SU-DHL-6 (cell line): ENCODE measurements at regions not wholly inside any gene's neighbourhood (a gene's known extent, or its start where the extent isn't known, plus 50 kb on each side); places are given as distances from the start of the nearest gene placed in this dataset.

Source experiments
- H2AFZ ChIP-seq: fragments of 200-600 bp; sonication (generic); 2 replicates; pipeline ENCODE4 v1.6.1; 2014; ENCODE audit warnings: low read depth, mild to moderate bottlenecking, moderate library complexity, mixed read lengths, antibody characterized with exemption, low read length; ENCODE audit not compliant: severe bottlenecking
- H3F3A ChIP-seq: fragments of 200-600 bp; shearing (Covaris generic); 2 replicates; pipeline ENCODE4 v1.6.0; 2016; ENCODE audit warnings: antibody characterized with exemption, mild to moderate bottlenecking; ENCODE audit not compliant: insufficient read depth
- H3K27ac ChIP-seq: fragments of 200-600 bp; sonication (generic); 2 replicates; pipeline ENCODE4 v1.5.1; 2016; ENCODE audit warnings: low read depth, mild to moderate bottlenecking, low read length, moderate library complexity, mixed read lengths
- H3K27me3 ChIP-seq: fragments of 200-600 bp; sonication (generic), shearing (Covaris generic); 2 replicates; pipeline ENCODE4 v1.6.0; 2014; ENCODE audit warnings: mild to moderate bottlenecking, low read length
- H3K36me3 ChIP-seq: fragments of 200-600 bp; sonication (generic); 2 replicates; pipeline ENCODE4 v1.6.1; 2014; ENCODE audit warnings: mild to moderate bottlenecking, low read length, mixed read lengths
- H3K4me2 ChIP-seq: fragments of 300-600, 200-600 bp; shearing (Covaris generic), sonication (generic); 2 replicates; pipeline ENCODE4 v1.6.0; 2014; ENCODE audit warnings: low read length, low read depth, mild to moderate bottlenecking; ENCODE audit not compliant: poor library complexity, severe bottlenecking
- H3K4me3 ChIP-seq: fragments of 200-600 bp; sonication (generic); 2 replicates; pipeline ENCODE4 v1.5.1; 2014; ENCODE audit warnings: antibody characterized with exemption, low read length, mild to moderate bottlenecking, mixed read lengths; ENCODE audit not compliant: insufficient read depth, poor library complexity, severe bottlenecking
- H3K79me2 ChIP-seq: fragments of 200-600 bp; sonication (generic); 2 replicates; pipeline ENCODE4 v1.6.1; 2014; ENCODE audit warnings: mild to moderate bottlenecking, low read length, moderate library complexity; ENCODE audit not compliant: insufficient read depth
- H3K9ac ChIP-seq: fragments of 200-600 bp; sonication (generic); 2 replicates; pipeline ENCODE4 v1.7.0; 2014; ENCODE audit warnings: mild to moderate bottlenecking, low read length
- H3K9me2 ChIP-seq: fragments of 200-600 bp; sonication (generic); replicated peaks from 2 replicates; pipeline ENCODE4 v1.6.1; 2014; ENCODE audit warnings: low read length; ENCODE audit not compliant: insufficient read depth
- H3K9me3 ChIP-seq: fragments of 200-600 bp; sonication (generic); 2 replicates; pipeline ENCODE4 v1.6.1; 2014; ENCODE audit warnings: low read length, mixed read lengths; ENCODE audit not compliant: insufficient read depth
- H4K20me1 ChIP-seq: fragments of 200-600 bp; sonication (generic); 2 replicates; pipeline ENCODE4 v1.6.1; 2014; ENCODE audit warnings: low read depth, mild to moderate bottlenecking, antibody characterized with exemption, low read length, moderate library complexity, mixed read lengths
- CTCF ChIP-seq: fragments of 200-600 bp; sonication (generic); IDR thresholded peaks from one replicate; pipeline ENCODE4 v1.5.1; 2017; ENCODE audit warnings: antibody characterized with exemption, mild to moderate bottlenecking, low read length, moderate library complexity; ENCODE audit not compliant: insufficient read depth, poor library complexity, severe bottlenecking
- EZH2phosphoT487 ChIP-seq: fragments of 200-600 bp; sonication (generic), shearing (Covaris generic); conservative IDR thresholded peaks from 2 replicates; pipeline ENCODE4 v1.6.1; 2018; ENCODE audit warnings: mild to moderate bottlenecking, antibody characterized with exemption, low read length, moderate library complexity, mixed read lengths

GRCh38 chr5:33195431-33196165 is 245.2 kb upstream of the TARS1 start:
- Histone ChIP-seq H3K27ac (no peak overlapping the region), H3K4me2 (no peak overlapping the region)
- no peak for TF ChIP-seq CTCF
- TF ChIP-seq EZH2phosphoT487: no peak

GRCh38 chr5:33198836-33199235 is 241.9 kb upstream of the TARS1 start:
- Histone ChIP-seq H3K79me2 (no peaks in the 10 kb centered on the region), H3K9me2 (no peaks in the 10 kb centered on the region), H3K27me3 (peaks cover 3% of the 10 kb centered on the region; the same call in 1 of the 2 replicates), H3K27ac (no peak overlapping the region), H4K20me1 (no peaks in the 10 kb centered on the region), H3K36me3 (no peaks in the 10 kb centered on the region), H3K4me3 (no peak overlapping the region), H3F3A (no peaks in the 10 kb centered on the region), H2AFZ (no peak overlapping the region), H3K4me2 (no peak overlapping the region), H3K9me3 (no peaks in the 10 kb centered on the region), H3K9ac (no peak overlapping the region)
- no peak for TF ChIP-seq EZH2phosphoT487
- TF ChIP-seq CTCF: no peak

More at GRCh38 chr5:33195431-33196165, 245.2 kb upstream of the TARS1 start:
- Histone ChIP-seq H4K20me1 (no peaks in the 10 kb centered on the region), H3K9ac (no peak overlapping the region), H3K4me3 (no peak overlapping the region), H3K79me2 (no peaks in the 10 kb centered on the region), H3K9me3 (no peaks in the 10 kb centered on the region), H3K36me3 (no peaks in the 10 kb centered on the region), H3K27me3 (no peaks in the 10 kb centered on the region), H3F3A (no peaks in the 10 kb centered on the region), H3K9me2 (no peaks in the 10 kb centered on the region; the same call in 1 of the 2 replicates), H2AFZ (no peak overlapping the region)

GRCh38 chr5:33203931-33204330 is 236.8 kb upstream of the TARS1 start:
- H3K36me3 ChIP-seq: no peaks in the 10 kb centered on the region
- no peak overlapping the region for H3K27ac ChIP-seq
- TF ChIP-seq CTCF: no peak
- TF ChIP-seq EZH2phosphoT487: no peak
- H3K79me2 ChIP-seq: no peaks in the 10 kb centered on the region
- no peak overlapping the region for H3K9ac ChIP-seq
- no peaks in the 10 kb centered on the region for H3K9me2 ChIP-seq
- no peaks in the 10 kb centered on the region for H4K20me1 ChIP-seq
- no peaks in the 10 kb centered on the region for H3K9me3 ChIP-seq
- no peak overlapping the region for H3K4me2 ChIP-seq
- no peak overlapping the region for H3K4me3 ChIP-seq
- H3K27me3 ChIP-seq: peaks cover 3% of the 10 kb centered on the region; the same call in 1 of the 2 replicates
- H2AFZ ChIP-seq: no peak overlapping the region
- H3F3A ChIP-seq: no peaks in the 10 kb centered on the region
